Nephron (organoid): ENCODE measurements at regions not wholly inside any gene's neighbourhood (a gene's known extent, or its start where the extent isn't known, plus 50 kb on each side); places are given as distances from the start of the nearest gene placed in this dataset.

Experiments used
- H3K27ac Mint-ChIP-seq, 3 experiments: 2 replicates each; pipeline ENCODE4 v1.8.0; 2020; ENCODE audit warnings: mixed read lengths in 3 of 3, mild to moderate bottlenecking in 2 of 3, moderate library complexity in 1 of 3
- H3K27me3 Mint-ChIP-seq: 2 replicates; pipeline ENCODE4 v1.8.0; 2021; ENCODE audit warnings: low read depth, mild to moderate bottlenecking, moderate library complexity, mixed read lengths
- H3K36me3 Mint-ChIP-seq: 2 replicates; pipeline ENCODE4 v1.8.0; 2020; ENCODE audit warnings: low read depth, mixed read lengths
- H3K4me1 Mint-ChIP-seq: 2 replicates; pipeline ENCODE4 v1.8.0; 2020; ENCODE audit warnings: mixed read lengths
- H3K4me3 Mint-ChIP-seq, 3 experiments: 2 replicates each; pipeline ENCODE4 v1.8.0; 2020; ENCODE audit warnings: mild to moderate bottlenecking in 3 of 3, mixed read lengths in 3 of 3, moderate library complexity in 2 of 3
- H3K9me3 Mint-ChIP-seq: 2 replicates; pipeline ENCODE4 v1.8.0; 2020; ENCODE audit warnings: mixed read lengths
- TF ChIP-seq, protein P1 (sequence below), 3 experiments: fragments of 200-600 bp; sonication (generic); IDR thresholded peaks; one replicate each; pipeline ENCODE4 v1.5.0; 2021; ENCODE audit warnings: antibody characterized with exemption in 3 of 3; ENCODE audit not compliant: unreplicated experiment in 3 of 3

DNA sequence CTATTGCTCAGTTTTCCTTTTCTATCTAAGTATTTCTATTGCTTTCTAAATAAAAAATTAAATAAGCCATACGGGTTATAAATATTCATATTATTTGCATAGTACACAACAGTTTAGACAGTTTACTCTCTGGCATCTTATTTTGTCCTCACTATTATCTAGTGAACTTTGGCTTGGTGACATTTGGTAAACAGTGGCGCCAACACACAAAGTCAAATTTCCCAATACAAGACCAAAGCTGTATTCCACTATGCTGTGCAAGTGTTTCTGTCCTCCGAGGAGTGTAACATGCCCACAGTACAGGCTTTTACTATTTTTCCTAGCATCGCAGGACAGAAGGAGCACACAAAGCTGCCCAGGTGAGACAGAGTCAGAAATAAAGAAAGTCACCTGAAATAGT is 61.7 kb upstream of the TP63 start:
- TF ChIP-seq, protein P1, sequence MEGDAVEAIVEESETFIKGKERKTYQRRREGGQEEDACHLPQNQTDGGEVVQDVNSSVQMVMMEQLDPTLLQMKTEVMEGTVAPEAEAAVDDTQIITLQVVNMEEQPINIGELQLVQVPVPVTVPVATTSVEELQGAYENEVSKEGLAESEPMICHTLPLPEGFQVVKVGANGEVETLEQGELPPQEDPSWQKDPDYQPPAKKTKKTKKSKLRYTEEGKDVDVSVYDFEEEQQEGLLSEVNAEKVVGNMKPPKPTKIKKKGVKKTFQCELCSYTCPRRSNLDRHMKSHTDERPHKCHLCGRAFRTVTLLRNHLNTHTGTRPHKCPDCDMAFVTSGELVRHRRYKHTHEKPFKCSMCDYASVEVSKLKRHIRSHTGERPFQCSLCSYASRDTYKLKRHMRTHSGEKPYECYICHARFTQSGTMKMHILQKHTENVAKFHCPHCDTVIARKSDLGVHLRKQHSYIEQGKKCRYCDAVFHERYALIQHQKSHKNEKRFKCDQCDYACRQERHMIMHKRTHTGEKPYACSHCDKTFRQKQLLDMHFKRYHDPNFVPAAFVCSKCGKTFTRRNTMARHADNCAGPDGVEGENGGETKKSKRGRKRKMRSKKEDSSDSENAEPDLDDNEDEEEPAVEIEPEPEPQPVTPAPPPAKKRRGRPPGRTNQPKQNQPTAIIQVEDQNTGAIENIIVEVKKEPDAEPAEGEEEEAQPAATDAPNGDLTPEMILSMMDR (IDR thresholded peaks at IDR 0.05; ENCODE audit: unreplicated experiment in 3 of 3), result no peak
- Mint-ChIP-seq H3K36me3 (no peaks in the 10 kb centered on the region), H3K9me3 (no peaks in the 10 kb centered on the region), H3K4me1 (peaks cover 20% of the 10 kb centered on the region), H3K27ac (no peak overlapping the region), H3K27me3 (no peaks in the 10 kb centered on the region), H3K4me3 (no peak overlapping the region)

DNA sequence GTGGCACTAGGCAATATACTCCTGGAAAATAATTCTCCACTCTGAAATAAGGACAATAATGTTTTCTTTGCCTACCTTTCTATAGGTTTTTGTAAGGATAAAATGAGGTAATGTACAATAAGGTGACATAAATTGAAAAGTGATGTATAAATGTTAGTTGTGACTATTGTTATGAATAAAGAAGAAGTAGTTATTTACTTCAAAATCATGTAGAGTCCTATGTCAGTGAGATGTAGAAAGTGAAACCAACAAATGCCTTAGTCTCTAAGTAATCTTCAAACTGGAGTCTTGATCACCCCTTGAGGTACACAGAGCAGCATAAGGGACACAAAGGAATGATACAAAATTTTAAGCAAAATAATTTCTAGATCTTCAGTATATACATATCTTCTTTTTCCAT is 60.3 kb upstream of the TP63 start:
- TF ChIP-seq, protein P1 (IDR thresholded peaks at IDR 0.05; ENCODE audit: unreplicated experiment in 3 of 3), result no peak
- H3K27ac Mint-ChIP-seq, result no peak overlapping the region
- H3K27me3 Mint-ChIP-seq, result no peaks in the 10 kb centered on the region
- no peaks in the 10 kb centered on the region for H3K9me3 Mint-ChIP-seq
- H3K4me3 Mint-ChIP-seq, result no peak overlapping the region
- no peaks in the 10 kb centered on the region for H3K36me3 Mint-ChIP-seq
- H3K4me1 Mint-ChIP-seq, result peaks cover 20% of the 10 kb centered on the region

DNA sequence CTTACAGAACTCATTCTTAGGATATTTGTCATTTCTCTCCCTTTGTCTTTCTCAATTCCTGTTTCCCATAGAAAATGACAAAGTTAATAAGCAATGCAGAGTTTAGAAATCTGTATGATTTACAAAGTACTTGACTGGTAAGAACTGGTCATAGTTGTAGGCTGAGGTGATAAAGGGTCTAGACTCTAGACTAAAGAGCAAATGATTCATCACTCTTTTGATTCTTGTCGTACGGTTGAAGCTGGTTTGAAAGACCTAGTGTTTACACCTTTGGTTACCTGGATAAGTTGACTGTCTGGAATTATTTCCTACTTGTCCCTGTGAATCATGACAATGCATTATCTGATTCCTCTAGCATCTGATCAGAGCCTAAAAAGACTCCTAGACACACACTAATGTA is 58.9 kb upstream of the TP63 start:
- peaks cover 12% of the 10 kb centered on the region for H3K4me1 Mint-ChIP-seq
- H3K27me3 Mint-ChIP-seq, result no peaks in the 10 kb centered on the region
- TF ChIP-seq, protein P1 (IDR thresholded peaks at IDR 0.05; ENCODE audit: unreplicated experiment in 3 of 3), result no peak
- H3K27ac Mint-ChIP-seq, result no peak overlapping the region
- no peaks in the 10 kb centered on the region for H3K9me3 Mint-ChIP-seq
- H3K36me3 Mint-ChIP-seq, result no peaks in the 10 kb centered on the region
- H3K4me3 Mint-ChIP-seq, result no peak overlapping the region

DNA sequence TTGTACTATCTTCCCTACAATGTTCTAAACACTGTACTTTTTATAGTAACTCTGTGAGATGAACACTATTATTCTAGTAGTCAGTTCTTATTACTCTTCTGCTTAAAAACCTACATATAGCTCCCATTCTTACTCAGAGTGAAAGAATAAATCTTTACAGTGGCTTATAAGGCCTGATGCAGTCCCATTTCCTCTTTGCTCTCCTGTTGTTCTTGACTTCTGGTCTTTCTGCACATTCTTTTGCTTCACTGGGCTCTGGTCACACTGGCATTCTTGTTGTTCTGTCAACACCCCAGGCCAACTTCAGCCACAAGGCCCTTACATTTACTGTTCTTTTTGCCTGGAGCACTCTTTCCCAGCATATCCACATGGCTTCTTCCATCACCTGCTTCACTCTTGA is 58.2 kb upstream of the TP63 start:
- H3K36me3 Mint-ChIP-seq, result no peaks in the 10 kb centered on the region
- H3K4me1 Mint-ChIP-seq, result peaks cover 4% of the 10 kb centered on the region
- H3K27ac Mint-ChIP-seq, result no peak overlapping the region
- no peak overlapping the region for H3K4me3 Mint-ChIP-seq
- TF ChIP-seq, protein P1 (IDR thresholded peaks at IDR 0.05; ENCODE audit: unreplicated experiment in 3 of 3), result no peak
- no peaks in the 10 kb centered on the region for H3K9me3 Mint-ChIP-seq
- no peaks in the 10 kb centered on the region for H3K27me3 Mint-ChIP-seq

DNA sequence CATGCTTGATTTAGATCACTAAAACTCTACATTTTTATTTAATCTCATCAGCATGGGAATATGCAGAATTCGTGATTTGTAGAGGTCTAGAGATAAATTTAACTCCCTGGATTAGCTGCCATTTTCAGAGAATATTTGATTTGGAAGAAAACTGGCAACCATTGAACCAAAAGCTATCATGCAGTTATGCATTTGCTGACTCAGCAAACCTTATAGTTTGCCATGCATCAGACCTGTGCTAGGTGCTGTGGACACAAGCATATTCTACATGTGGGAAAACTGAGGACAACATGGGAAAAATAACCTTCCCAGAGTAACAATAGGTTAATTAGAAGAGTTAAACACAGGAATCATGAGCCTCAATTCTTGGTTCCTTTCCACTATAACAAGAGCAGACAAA is 54.7 kb upstream of the TP63 start:
- H3K4me1 Mint-ChIP-seq, result no peaks in the 10 kb centered on the region
- TF ChIP-seq, protein P1 (IDR thresholded peaks at IDR 0.05; ENCODE audit: unreplicated experiment in 3 of 3), result no peak
- H3K27me3 Mint-ChIP-seq, result no peaks in the 10 kb centered on the region
- no peak overlapping the region for H3K27ac Mint-ChIP-seq
- H3K36me3 Mint-ChIP-seq, result no peaks in the 10 kb centered on the region
- H3K4me3 Mint-ChIP-seq, result no peak overlapping the region
- no peaks in the 10 kb centered on the region for H3K9me3 Mint-ChIP-seq

DNA sequence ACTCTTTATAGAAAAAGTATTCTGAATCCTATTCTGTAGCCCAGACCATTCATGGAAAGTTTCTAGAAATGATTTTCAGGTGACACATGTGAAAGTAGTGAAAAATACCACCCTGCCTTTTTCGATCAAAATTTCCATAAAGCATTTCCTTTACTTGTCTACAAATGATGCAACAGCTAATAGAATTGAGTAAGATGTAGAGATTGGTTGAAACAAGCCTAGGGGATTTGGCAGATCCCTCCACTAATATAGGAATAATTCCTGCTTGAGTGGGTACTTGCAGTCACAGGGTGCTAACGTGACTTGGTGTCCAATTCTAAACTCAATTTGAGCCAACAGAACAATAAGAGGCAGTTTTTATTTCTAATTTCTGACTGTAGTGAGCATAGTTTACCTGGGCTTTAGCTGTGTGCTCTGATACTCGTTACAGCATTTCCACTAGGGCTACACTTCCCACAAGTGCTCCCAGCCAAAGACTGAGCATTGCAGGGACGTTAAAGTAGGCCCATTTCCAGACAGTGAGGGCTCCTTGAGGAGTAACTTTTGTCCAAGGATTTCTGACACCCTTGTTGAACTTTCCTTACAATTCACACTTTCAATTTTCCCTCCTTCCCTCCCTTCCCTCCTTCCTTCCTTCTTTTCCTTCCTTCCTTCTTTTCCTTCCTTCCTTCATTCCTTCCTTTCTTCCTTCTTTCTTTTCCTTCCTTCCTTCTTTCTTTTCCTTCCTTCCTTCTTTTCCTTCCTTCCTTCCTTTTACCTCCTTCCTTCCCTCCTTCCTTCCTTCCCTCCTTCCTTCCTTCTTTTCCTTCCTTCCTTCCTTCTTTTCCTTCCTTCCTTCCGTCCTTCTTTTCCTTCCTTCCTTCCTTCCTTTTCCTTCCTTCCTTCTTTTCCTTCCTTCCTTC is 53.9 kb upstream of the TP63 start:
- no peak overlapping the region for H3K4me3 Mint-ChIP-seq
- TF ChIP-seq, protein P1 (IDR thresholded peaks at IDR 0.05; ENCODE audit: unreplicated experiment in 3 of 3), result no peak
- H3K9me3 Mint-ChIP-seq, result no peaks in the 10 kb centered on the region

More for the DNA sequence above, 53.9 kb upstream of the TP63 start:
- Mint-ChIP-seq H3K27me3 (no peaks in the 10 kb centered on the region), H3K4me1 (no peaks in the 10 kb centered on the region), H3K36me3 (no peaks in the 10 kb centered on the region), H3K27ac (no peak overlapping the region)
